Fibroblast of lung (primary cell): ENCODE measurements at regions not wholly inside any gene's neighbourhood (a gene's known extent, or its start where the extent isn't known, plus 50 kb on each side); places are given as distances from the start of the nearest gene placed in this dataset.

ENCODE experiments used
- DNase-seq, 2 donors: peaks; one replicate each; pipeline versions ENCODE4 v3.0.0 to v3.0.0-alpha.2; 2010; ENCODE audit warnings: low read depth in 2 of 2
- H2AFZ ChIP-seq: 2 replicates; pipeline ENCODE4 v1.5.1; 2012; ENCODE audit warnings: low read length, control low read depth, inconsistent platforms
- H3K27ac ChIP-seq: 2 replicates; pipeline ENCODE4 v1.5.1; 2011; ENCODE audit warnings: low read length, control low read depth; ENCODE audit not compliant: insufficient read depth
- H3K27me3 ChIP-seq: 2 replicates; pipeline ENCODE4 v1.5.1; 2011; ENCODE audit warnings: mild to moderate bottlenecking, low read length; ENCODE audit not compliant: control insufficient read depth, insufficient read depth
- H3K36me3 ChIP-seq: 2 replicates; pipeline ENCODE4 v1.5.1; 2011; ENCODE audit warnings: low read length; ENCODE audit not compliant: control insufficient read depth, insufficient read depth
- H3K4me1 ChIP-seq: 2 replicates; pipeline ENCODE4 v1.5.1; 2011; ENCODE audit warnings: low read length; ENCODE audit not compliant: control insufficient read depth, insufficient read depth; ENCODE audit errors: extremely low read depth
- H3K4me2 ChIP-seq: 2 replicates; pipeline ENCODE4 v1.5.1; 2011; ENCODE audit warnings: low read length, control low read depth; ENCODE audit not compliant: insufficient read depth; ENCODE audit errors: extremely low read depth
- H3K4me3 ChIP-seq, 4 experiments: fragments of 200-600 bp in 1 of 4; sonication (generic) in 1 of 4; replicated peaks in 1 of 4; 2 replicates each; pipeline ENCODE4 v1.5.1; 2011 to 2016; ENCODE audit warnings: low read length in 4 of 4, low read depth in 3 of 4, mild to moderate bottlenecking in 3 of 4, control low read depth in 2 of 4, inconsistent platforms in 1 of 4, mixed read lengths in 1 of 4; ENCODE audit not compliant: insufficient read depth in 1 of 4; ENCODE audit errors: control extremely low read depth in 1 of 4
- H3K79me2 ChIP-seq: 2 replicates; pipeline ENCODE4 v1.5.1; 2012; ENCODE audit warnings: mild to moderate bottlenecking, low read length, inconsistent platforms; ENCODE audit not compliant: control insufficient read depth, insufficient read depth
- H3K9ac ChIP-seq: 2 replicates; pipeline ENCODE4 v1.5.1; 2011; ENCODE audit warnings: mild to moderate bottlenecking, low read length, control low read depth; ENCODE audit not compliant: insufficient read depth
- H3K9me3 ChIP-seq: 2 replicates; pipeline ENCODE4 v1.5.1; 2012; ENCODE audit warnings: low read depth, low read length; ENCODE audit not compliant: control insufficient read depth, insufficient read depth
- H4K20me1 ChIP-seq: 2 replicates; pipeline ENCODE4 v1.5.1; 2011; ENCODE audit warnings: low read length; ENCODE audit not compliant: control insufficient read depth, insufficient read depth; ENCODE audit errors: extremely low read depth
- EZH2 ChIP-seq: IDR thresholded peaks from 2 replicates; pipeline ENCODE4 v1.5.1; 2012; ENCODE audit warnings: low read length, control low read depth, mild to moderate bottlenecking; ENCODE audit errors: missing control alignments
- TF ChIP-seq, protein P1 (sequence below), 2 donors: IDR thresholded peaks in 1 of 2; conservative IDR thresholded peaks in 1 of 2; 1 replicate in 1 of 2; 2 replicates in 1 of 2; pipeline ENCODE4 v1.5.1; 2011 to 2012; ENCODE audit warnings: low read length in 2 of 2, control low read depth in 1 of 2, inconsistent platforms in 1 of 2, low read depth in 1 of 2, mild to moderate bottlenecking in 1 of 2

DNA sequence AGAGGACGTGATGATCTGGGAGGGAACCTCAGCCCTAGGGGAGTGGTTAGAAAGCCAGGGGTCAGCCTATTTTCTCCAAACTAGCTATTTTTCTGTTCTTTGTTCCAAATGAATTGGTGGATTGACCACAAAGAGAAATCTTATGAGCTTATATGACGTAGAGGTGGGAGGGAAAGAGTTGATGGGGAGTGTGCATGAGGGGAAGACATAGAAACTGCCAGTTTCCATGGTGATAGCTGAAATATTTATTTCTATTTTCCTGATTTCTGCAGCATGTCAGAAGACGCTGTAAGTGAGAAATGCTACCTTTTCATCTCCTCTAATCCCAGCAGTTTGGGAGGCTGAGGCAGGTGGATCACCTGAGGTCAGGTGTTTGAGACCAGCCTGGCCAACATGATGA, 51.4 kb upstream of the CISTR start:
- H4K20me1 ChIP-seq: no peaks in the 10 kb centered on the region
- no peak overlapping the region for H2AFZ ChIP-seq
- no peaks in the 10 kb centered on the region for H3K79me2 ChIP-seq
- no peak overlapping the region for H3K4me2 ChIP-seq
- DNase-seq: no peak
- no peak overlapping the region for H3K27ac ChIP-seq
- H3K4me1 ChIP-seq: no peaks in the 10 kb centered on the region
- H3K9me3 ChIP-seq: no peaks in the 10 kb centered on the region
- TF ChIP-seq, protein P1, sequence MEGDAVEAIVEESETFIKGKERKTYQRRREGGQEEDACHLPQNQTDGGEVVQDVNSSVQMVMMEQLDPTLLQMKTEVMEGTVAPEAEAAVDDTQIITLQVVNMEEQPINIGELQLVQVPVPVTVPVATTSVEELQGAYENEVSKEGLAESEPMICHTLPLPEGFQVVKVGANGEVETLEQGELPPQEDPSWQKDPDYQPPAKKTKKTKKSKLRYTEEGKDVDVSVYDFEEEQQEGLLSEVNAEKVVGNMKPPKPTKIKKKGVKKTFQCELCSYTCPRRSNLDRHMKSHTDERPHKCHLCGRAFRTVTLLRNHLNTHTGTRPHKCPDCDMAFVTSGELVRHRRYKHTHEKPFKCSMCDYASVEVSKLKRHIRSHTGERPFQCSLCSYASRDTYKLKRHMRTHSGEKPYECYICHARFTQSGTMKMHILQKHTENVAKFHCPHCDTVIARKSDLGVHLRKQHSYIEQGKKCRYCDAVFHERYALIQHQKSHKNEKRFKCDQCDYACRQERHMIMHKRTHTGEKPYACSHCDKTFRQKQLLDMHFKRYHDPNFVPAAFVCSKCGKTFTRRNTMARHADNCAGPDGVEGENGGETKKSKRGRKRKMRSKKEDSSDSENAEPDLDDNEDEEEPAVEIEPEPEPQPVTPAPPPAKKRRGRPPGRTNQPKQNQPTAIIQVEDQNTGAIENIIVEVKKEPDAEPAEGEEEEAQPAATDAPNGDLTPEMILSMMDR (conservative IDR thresholded peaks at IDR 0.05 in 1 of 2, IDR thresholded peaks at IDR 0.05 in 1 of 2; ENCODE audit: low read depth in 1 of 2, low read length in 2 of 2): no peak
- TF ChIP-seq EZH2: no peak
- H3K36me3 ChIP-seq: no peaks in the 10 kb centered on the region
- H3K4me3 ChIP-seq: no peak overlapping the region
- no peak overlapping the region for H3K9ac ChIP-seq
- peaks cover 25% of the 10 kb centered on the region for H3K27me3 ChIP-seq

DNA sequence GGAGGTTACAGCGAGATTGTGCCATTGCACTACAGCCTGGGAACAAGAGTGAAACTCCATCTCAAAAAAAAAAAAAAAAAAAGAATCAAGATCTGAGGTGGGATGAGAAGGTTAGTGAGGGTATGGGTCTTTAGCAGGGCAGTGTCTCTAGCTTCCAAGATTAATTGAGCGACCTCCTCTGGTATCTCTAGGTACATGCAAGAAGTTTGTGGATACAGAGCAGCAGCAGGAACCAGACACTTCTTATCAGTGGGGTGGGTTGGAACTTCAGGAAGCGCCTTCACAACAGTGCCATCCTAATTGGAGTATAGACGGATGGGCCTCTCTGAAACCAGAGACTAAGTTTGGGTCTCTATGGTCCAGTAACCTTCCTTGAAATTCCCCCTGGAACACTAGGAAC, 51.9 kb upstream of the CISTR start:
- Histone ChIP-seq H3K9me3 (no peaks in the 10 kb centered on the region), H3K9ac (no peak overlapping the region), H3K4me1 (no peaks in the 10 kb centered on the region), H3K4me3 (no peak overlapping the region), H3K27ac (no peak overlapping the region), H3K4me2 (no peak overlapping the region), H4K20me1 (no peaks in the 10 kb centered on the region), H3K79me2 (no peaks in the 10 kb centered on the region), H3K36me3 (no peaks in the 10 kb centered on the region), H2AFZ (no peak overlapping the region), H3K27me3 (peaks cover 28% of the 10 kb centered on the region)
- TF ChIP-seq EZH2: no peak
- TF ChIP-seq, protein P1 (conservative IDR thresholded peaks at IDR 0.05 in 1 of 2, IDR thresholded peaks at IDR 0.05 in 1 of 2; ENCODE audit: low read depth in 1 of 2, low read length in 2 of 2): no peak
- DNase-seq: no peak

DNA sequence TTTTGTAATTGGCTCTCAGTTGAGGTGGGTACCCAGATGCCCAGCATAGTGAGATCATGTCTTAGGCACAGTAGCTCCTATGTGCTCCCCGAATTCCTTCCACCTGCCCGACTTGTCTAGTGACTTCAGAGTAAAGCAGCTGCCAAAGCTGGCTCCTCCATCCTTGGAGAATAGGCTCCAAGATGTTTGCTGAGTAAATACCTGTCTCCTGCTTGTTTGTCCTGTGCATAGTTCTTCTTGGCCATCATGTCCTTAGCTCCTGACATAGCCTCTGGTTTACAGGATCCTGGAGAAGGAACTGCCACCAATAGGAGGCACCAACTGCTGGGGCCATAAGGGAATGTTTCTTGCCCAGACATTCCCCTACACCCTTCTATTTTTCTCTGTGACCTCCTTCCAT, 52.6 kb upstream of the CISTR start:
- no peak overlapping the region for H3K4me3 ChIP-seq
- DNase-seq: no peak
- no peak overlapping the region for H3K4me2 ChIP-seq
- H2AFZ ChIP-seq: no peak overlapping the region
- H3K9ac ChIP-seq: no peak overlapping the region
- no peaks in the 10 kb centered on the region for H3K36me3 ChIP-seq
- no peaks in the 10 kb centered on the region for H3K4me1 ChIP-seq
- no peaks in the 10 kb centered on the region for H3K79me2 ChIP-seq
- H4K20me1 ChIP-seq: no peaks in the 10 kb centered on the region
- TF ChIP-seq, protein P1 (conservative IDR thresholded peaks at IDR 0.05 in 1 of 2, IDR thresholded peaks at IDR 0.05 in 1 of 2; ENCODE audit: low read depth in 1 of 2, low read length in 2 of 2): peak in 1 of 2 donors; percentile 9
- TF ChIP-seq EZH2: no peak
- H3K27ac ChIP-seq: no peak overlapping the region
- no peaks in the 10 kb centered on the region for H3K9me3 ChIP-seq
- peaks cover 24% of the 10 kb centered on the region for H3K27me3 ChIP-seq
